GM23248 (cell line): ENCODE measurements at regions not wholly inside any gene's neighbourhood (a gene's known extent, or its start where the extent isn't known, plus 50 kb on each side); places are given as distances from the start of the nearest gene placed in this dataset.

Experiments
- EZH2 ChIP-seq: fragments of 200-600 bp; sonication (generic); IDR thresholded peaks from 2 replicates; pipeline ENCODE4 v1.6.1; 2018; ENCODE audit warnings: antibody characterized with exemption, mild to moderate bottlenecking; ENCODE audit not compliant: insufficient read depth, poor library complexity, severe bottlenecking
- EZH2phosphoT487 ChIP-seq: fragments of 200-600 bp; sonication (generic); IDR thresholded peaks from 2 replicates; pipeline ENCODE4 v1.6.1; 2018; ENCODE audit warnings: antibody characterized with exemption, moderate library complexity, mild to moderate bottlenecking, low read depth; ENCODE audit not compliant: insufficient read depth

GRCh38 chr6:25176466-25176865 is 102.7 kb upstream of the CARMIL1 start:
- TF ChIP-seq EZH2 (no peak), EZH2phosphoT487 (no peak)
